ENCODE measurements at regions not wholly inside any gene's neighbourhood (a gene's known extent, or its start where the extent isn't known, plus 50 kb on each side); places are given as distances from the start of the nearest gene placed in this dataset.

DNA sequence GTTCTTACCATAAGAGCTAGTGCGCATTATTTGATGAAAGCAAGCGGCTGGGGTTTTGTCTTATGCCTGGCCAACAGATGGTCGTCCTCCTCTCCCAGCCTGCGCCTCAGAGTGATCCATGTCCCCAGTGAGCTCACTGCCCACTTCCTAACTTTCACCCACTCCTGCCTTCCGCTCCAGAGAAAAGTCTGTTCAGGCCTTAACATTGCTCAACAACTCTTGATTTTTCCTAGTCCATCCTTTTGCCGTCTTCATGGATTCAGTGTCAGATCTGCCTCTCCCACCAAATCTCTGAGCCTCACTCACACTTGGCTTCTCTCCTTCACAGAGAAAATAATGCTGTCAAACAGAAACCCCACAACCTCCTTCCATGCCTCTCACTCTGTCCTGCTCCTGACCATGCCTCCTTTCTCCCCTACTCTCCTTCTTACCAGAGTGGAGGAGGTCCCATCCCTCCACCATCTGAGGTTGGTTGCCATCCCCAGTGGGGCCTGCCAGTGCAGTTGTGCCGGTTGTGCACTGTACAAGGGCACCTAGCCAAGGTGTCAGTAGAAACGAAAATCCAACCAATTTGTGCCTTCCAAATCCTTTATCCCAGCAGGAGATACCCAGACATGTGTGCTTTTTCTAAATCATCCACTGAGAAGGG, 58.9 kb upstream of the SRSF6 start:
- TF ChIP-seq FOXM1 (IDR thresholded peaks at IDR 0.05; ENCODE audit: borderline replicate concordance) (no peak), HDGF (IDR thresholded peaks at IDR 0.05; ENCODE audit: borderline replicate concordance) (no peak), BHLHE40 (IDR thresholded peaks at IDR 0.05; ENCODE audit: borderline replicate concordance) (no peak), TARDBP (IDR thresholded peaks at IDR 0.05) (no peak), SP1 (IDR thresholded peaks at IDR 0.05) (no peak), SUZ12 (IDR thresholded peaks at IDR 0.05) (no peak)
- TF ChIP-seq, protein P1, sequence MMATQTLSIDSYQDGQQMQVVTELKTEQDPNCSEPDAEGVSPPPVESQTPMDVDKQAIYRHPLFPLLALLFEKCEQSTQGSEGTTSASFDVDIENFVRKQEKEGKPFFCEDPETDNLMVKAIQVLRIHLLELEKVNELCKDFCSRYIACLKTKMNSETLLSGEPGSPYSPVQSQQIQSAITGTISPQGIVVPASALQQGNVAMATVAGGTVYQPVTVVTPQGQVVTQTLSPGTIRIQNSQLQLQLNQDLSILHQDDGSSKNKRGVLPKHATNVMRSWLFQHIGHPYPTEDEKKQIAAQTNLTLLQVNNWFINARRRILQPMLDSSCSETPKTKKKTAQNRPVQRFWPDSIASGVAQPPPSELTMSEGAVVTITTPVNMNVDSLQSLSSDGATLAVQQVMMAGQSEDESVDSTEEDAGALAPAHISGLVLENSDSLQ (IDR thresholded peaks at IDR 0.05), result no peak
